ENCODE measurements at regions not wholly inside any gene's neighbourhood (a gene's known extent, or its start where the extent isn't known, plus 50 kb on each side); places are given as distances from the start of the nearest gene placed in this dataset.
"Not testable (repeated sequence)": the region's sequence is repeated elsewhere in the genome, so short reads cannot be mapped to it uniquely, and the experiment has no call there.

DNA sequence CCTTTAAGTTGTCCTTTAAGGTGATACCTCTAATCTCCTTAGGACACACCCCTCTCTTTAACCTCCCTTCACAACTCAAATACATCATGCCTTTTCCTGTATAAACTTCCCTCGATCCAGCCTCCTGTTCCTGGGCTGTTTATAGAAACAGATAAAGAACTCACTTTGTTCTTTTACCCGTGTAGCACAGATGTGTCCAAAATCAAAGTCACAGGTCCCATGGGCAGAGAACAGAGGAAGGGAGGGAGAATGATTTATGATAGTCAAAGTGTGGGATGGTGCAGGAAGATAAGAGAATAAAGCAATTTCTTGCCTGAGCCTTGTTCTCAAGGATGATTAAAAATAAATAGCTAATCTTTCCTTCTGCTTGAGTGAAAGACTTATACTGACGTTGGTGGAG is 50.3 kb upstream of the CABCOCO1 start:
- no peak for DNase-seq (ENCODE audit: low spot score)
- in situ Hi-C loops (cut with HindIII; ENCODE audit: low sequenced_read_pairs): no loop called here

DNA sequence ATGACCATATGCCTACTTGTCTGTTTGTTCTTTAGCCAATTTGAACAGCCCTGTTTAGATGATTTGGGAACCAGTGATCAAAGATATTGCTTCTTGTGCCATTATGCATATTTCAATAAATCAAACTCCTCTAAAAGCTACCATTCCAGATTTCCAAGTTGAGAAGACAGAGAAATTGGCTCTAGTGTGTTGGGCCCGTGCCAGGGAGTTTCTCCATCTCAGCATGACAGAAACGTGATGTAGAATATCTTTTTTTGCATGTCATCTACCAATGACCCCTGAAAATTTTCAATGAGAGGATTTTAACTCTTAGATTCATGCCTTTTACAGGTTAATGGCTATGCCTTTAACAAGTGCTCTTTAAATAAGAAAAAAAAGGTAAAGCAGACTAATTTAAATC is 50.7 kb upstream of the CABCOCO1 start:
- DNase-seq (ENCODE audit: low spot score): no peak
- in situ Hi-C loops (cut with HindIII; ENCODE audit: low sequenced_read_pairs): no loop called here

DNA sequence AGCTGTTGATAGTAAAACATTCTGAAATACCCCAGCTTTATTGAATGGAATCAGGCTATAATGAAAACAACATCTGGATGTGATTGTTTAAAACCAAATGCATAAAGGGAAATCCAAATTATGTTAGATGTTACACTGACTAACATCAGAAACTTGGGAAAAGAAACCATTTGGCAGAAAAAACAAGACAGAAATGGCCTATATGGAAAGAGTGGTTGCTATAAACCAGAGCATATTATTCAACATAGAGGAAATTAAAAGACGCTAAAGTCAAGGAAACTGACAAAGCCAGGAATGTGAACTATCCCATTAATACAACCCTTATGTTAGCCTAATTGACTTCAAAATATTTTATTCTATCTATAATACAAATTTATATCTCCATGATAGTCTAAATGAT is 53.0 kb upstream of the CABCOCO1 start:
- in situ Hi-C loops (cut with HindIII; ENCODE audit: low sequenced_read_pairs): no loop called here

DNA sequence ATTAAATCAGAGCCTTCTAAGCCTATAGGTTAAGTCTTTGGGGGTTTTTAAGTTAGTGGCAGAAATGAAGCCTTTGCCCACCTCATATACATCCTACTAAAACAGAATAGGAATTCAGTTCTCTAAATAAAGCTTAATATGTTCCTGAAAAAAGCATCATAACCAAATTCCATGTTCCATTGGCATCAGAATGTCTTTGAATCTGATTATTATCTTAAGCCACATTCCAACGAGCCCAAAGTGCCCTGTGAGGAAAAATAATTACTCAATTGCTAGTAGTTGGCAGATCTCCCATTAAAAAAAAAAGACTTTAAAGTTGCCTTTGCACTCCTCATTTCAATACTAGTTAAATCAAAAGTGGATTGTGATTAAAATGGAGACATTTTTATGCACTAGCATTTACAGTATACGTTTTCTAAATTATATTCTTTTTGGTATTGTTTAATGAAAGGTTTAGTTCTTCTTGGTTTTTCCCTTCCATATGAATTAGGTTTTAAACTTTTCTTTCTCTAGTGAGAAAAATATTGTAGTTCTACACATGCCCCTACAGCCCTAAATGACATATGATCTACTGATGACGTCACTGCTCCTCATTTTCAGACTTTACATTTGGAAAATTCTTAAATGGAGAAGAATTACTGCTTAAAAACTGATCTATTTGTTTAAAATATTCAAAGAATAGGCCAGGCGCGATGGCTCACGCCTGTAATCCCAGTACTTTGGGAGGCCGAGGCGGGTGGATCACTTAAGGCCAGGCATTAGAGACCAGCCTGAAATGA is 54.3 kb upstream of the CABCOCO1 start:
- DNase-seq (ENCODE audit: low spot score): no peak
- in situ Hi-C loops (cut with HindIII; ENCODE audit: low sequenced_read_pairs): no loop called here

More for the DNA sequence above, 53.0 kb upstream of the CABCOCO1 start:
- no peak for DNase-seq (ENCODE audit: low spot score)

DNA sequence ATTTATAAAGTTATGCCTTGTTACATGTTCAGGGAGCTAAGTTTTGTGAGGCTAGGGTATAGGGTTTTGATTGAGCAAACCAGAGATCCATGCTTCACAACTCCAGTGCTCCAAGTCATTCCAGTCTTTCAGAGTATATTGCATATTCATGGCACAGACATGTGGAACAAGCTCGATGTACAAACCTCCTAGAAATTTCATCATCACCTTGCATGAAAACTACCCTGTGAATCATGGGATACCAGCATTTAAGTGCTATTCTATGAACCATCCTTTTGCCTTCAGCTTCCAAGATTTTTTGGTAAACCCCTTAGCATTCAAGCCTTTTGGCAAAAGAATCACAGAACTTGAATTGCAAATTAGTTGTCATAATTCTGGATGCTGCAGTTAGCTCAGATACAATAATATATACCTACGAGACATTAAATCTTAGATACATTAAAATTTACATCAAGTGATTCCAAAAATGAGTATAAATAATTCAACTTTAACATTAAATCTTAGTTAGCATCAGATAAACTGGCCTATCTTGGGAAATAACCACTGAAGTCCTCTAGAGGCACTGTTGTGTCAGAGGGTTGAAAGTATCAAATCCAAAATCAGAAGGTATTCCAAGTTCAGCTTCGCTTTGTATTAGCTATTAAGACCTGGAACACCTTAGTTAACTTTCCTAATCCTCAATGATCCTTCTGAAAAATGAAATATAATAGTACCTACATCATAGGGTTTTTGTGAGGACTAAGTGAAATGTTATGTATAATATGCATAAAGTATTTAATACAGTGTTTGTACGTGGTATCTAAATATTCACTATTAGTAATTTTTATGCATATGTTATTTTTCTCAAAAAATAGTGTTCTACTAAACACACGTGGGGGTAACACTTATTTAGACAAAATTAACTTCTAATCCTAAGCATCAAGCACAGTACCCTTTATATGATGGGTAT is 55.5 kb upstream of the CABCOCO1 start:
- in situ Hi-C loops (cut with HindIII; ENCODE audit: low sequenced_read_pairs): no loop called here
- DNase-seq (ENCODE audit: low spot score): no peak

DNA sequence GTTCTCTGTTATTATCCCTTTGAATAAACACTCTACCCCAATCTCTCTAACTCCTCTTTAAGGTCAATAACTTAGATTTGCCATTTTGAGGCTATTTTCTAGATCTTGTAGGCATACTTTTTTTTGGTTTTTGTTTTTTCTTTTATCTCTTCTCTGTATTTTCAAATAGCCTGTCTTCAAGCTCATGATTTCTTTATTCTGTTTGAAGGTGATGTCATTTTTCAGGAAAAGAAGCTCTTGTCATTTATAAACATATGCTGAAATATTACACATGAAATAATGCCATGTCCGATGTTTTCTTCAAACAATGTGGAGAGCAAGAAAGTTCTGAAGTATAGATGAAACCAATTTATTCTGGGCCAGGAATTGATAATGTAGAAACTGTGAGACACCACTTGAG is 57.5 kb upstream of the CABCOCO1 start:
- in situ Hi-C loops (cut with HindIII; ENCODE audit: low sequenced_read_pairs): no loop called here
- no peak for DNase-seq (ENCODE audit: low spot score)

- in situ Hi-C loops (cut with HindIII; ENCODE audit: low sequenced_read_pairs): no loop called here
- DNase-seq (ENCODE audit: low spot score): no peak
These were observed 62.3 kb upstream of the CABCOCO1 start for GRCh38 chr10:61600399-61600798.

DNA sequence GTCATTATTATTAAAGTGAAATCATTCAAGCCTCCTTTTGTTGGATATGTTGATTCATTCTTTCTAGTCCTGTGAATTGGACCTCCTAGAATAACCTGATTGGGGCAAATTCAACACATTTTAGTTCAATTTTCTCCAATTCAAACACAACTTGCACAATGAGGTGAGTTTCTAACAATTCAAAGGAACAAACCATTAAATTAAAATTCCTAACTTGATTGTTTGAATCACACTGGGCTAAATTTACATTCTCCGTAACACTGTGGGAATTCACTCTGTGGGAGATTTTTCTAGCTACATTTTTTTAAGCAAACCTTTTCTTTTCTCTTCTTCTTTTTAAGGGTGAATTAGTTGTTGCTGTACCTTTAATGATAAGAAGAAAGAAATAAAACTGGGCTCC is 68.3 kb upstream of the CABCOCO1 start:
- no peak for DNase-seq (ENCODE audit: low spot score)
- in situ Hi-C loops (cut with HindIII; ENCODE audit: low sequenced_read_pairs): no loop called here

GRCh38 chr10:61592581-61592980 is 70.1 kb upstream of the CABCOCO1 start:
- peak; percentile 10 for DNase-seq (ENCODE audit: low spot score)

GRCh38 chr10:61589547-61590243 is 73.0 kb upstream of the CABCOCO1 start:
- no peak for DNase-seq (ENCODE audit: low spot score)
- in situ Hi-C loops (cut with HindIII; ENCODE audit: low sequenced_read_pairs): no loop called here

More at GRCh38 chr10:61592581-61592980, 70.1 kb upstream of the CABCOCO1 start:
- in situ Hi-C loops (cut with HindIII; ENCODE audit: low sequenced_read_pairs): no loop called here

DNA sequence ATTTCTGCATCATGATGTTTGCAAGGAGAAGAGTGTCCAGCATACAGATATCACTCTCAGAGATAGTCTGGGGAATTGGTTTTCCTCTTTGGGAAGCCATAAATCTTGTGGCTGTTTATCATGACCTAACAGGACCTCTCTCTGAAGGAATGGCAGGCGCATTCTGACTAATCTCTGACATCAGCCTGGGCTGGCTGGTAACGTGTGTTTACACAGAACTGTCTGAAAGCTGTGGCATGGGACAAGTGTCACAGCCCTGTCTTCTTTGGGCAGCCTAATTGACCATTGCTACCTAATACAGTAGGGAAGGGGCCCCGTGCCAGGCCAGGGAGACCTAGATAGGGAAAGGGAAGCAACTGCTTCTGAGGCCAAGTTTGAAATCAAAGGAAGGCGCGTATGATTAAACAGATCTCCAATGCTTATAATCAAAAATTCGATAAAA is 73.9 kb upstream of the CABCOCO1 start:
- no peak for DNase-seq (ENCODE audit: low spot score)
- in situ Hi-C loops (cut with HindIII; ENCODE audit: low sequenced_read_pairs): no loop called here

DNA sequence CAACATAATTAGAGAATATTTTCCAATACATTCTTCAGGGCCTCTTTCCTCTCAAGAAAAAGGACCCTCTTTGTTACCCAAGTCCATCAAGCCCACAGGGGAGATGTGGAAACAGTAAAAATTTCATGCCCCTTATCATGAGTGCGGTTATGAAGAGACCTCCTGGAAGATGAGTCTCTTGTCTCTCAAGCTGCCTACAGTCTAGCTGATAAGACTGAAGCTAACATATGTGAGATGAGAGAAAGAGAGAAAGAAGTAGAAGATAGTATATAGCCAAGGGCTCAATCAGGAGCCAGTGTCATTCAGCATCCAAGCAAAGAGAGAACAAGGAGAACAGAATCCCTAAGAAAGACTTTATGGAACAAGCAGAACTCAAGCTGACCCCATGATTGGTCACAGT is 75.9 kb upstream of the CABCOCO1 start:
- in situ Hi-C loops (cut with HindIII; ENCODE audit: low sequenced_read_pairs): no loop called here
- no peak for DNase-seq (ENCODE audit: low spot score)

- DNase-seq (ENCODE audit: low spot score): no peak
- in situ Hi-C loops (cut with HindIII; ENCODE audit: low sequenced_read_pairs): no loop called here
These were observed 82.1 kb upstream of the CABCOCO1 start for GRCh38 chr10:61580608-61581007.

- DNase-seq (ENCODE audit: low spot score); in situ Hi-C loops (cut with HindIII; ENCODE audit: low sequenced_read_pairs): not testable (repeated sequence)
These were observed 92.5 kb upstream of the CABCOCO1 start for GRCh38 chr10:61570204-61570603.

DNA sequence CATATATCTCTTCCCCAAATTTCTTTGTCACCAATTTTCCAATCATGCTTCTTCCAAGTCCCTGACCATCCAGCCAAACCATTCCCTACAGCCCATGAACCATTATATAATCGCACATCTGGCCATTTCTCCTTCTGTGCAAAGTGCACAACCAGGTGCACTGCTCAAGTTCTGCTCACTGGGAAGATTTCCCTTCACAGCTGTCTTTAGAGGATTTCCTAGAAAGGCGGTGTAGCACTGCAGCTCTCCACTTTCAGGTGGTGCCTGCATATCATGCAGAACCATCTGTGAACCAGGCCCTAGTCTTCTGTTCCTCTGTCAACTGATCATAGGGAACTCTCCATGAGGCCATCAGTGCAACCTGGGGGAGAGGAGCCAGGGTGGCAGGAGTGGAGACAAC is 95.0 kb upstream of the CABCOCO1 start:
- in situ Hi-C loops (cut with HindIII; ENCODE audit: low sequenced_read_pairs): no loop called here
- no peak for DNase-seq (ENCODE audit: low spot score)

GRCh38 chr10:61565819-61566560 is 96.7 kb upstream of the CABCOCO1 start:
- DNase-seq (ENCODE audit: low spot score): no peak
- in situ Hi-C loops (cut with HindIII; ENCODE audit: low sequenced_read_pairs): no loop called here

DNA sequence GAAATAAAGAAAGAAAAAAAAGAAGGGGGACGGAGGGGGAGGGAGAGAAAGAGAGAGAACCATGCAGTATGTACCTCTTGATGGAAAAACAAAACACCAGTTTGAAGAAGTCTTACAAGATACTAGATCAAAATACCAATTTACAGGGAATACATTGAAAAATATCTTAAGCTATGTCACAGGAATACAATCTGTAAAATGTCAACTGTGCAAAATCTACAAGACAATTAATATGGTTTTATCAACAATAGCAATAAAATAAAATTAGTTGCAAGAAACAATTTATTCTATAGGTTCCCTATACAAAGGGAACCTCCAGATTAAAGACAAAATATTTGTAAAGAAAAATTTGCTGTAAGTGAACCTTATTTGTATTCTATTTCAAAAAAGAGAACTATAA is 98.3 kb upstream of the CABCOCO1 start:
- DNase-seq (ENCODE audit: low spot score): no peak
- in situ Hi-C loops (cut with HindIII; ENCODE audit: low sequenced_read_pairs): no loop called here

GRCh38 chr10:61559615-61560014 is 103.1 kb upstream of the CABCOCO1 start:
- no peak for DNase-seq (ENCODE audit: low spot score)
- in situ Hi-C loops (cut with HindIII; ENCODE audit: low sequenced_read_pairs): no loop called here

DNA sequence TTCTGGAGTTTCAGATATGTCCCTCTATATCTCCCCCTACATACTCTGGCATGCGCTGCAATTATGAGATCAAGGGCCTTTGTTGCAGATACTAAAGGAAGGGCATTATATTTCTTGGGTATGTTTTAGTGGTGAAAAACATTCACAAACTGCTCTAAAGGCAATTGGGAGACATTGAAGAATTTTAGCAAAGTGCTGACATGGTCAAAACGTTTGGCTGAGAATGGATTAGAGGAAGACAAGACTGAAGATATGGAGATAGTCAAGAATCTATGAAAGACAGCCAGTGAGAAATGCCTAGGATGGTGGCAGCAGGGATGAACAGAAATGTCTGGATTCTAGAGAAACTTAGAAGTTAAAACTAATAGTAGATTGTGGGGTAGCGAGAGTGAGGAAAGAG is 104.5 kb upstream of the CABCOCO1 start:
- no peak for DNase-seq (ENCODE audit: low spot score)

More for the DNA sequence above, 104.5 kb upstream of the CABCOCO1 start:
- in situ Hi-C loops (cut with HindIII; ENCODE audit: low sequenced_read_pairs): no loop called here
